ENCODE measurements at regions not wholly inside any gene's neighbourhood (a gene's known extent, or its start where the extent isn't known, plus 50 kb on each side); places are given as distances from the start of the nearest gene placed in this dataset.

- DNase-seq (ENCODE audit: missing footprints): no peak
- no peak for ATAC-seq
- intact Hi-C loops (cut with DNase I): no loop called here
Observed at GRCh38 chr18:56038171-56039030, 450.4 kb upstream of the TCF4 start.

GRCh38 chr18:56036741-56037140 is 448.7 kb upstream of the TCF4 start:
- intact Hi-C loops (cut with DNase I): no loop called here
- DNase-seq (ENCODE audit: missing footprints) (no peak), ATAC-seq (no peak)

GRCh38 chr18:56035546-56035945 is 447.6 kb upstream of the TCF4 start:
- DNase-seq (ENCODE audit: missing footprints) (no peak), ATAC-seq (no peak)
- intact Hi-C loops (cut with DNase I): no loop called here

GRCh38 chr18:56034949-56035348 is 447.0 kb upstream of the TCF4 start:
- intact Hi-C loops (cut with DNase I): no loop called here
- DNase-seq (ENCODE audit: missing footprints) (no peak), ATAC-seq (no peak)

- ATAC-seq: no peak
- intact Hi-C loops (cut with DNase I): no loop called here
- no peak for DNase-seq (ENCODE audit: missing footprints)
Observed at GRCh38 chr18:56030060-56030459, 442.1 kb upstream of the TCF4 start.

GRCh38 chr18:56028514-56028913 is 440.5 kb upstream of the TCF4 start:
- DNase-seq (ENCODE audit: missing footprints) (no peak), ATAC-seq (no peak)
- intact Hi-C loops (cut with DNase I): no loop called here

GRCh38 chr18:56026509-56026908 is 438.5 kb upstream of the TCF4 start:
- intact Hi-C loops (cut with DNase I): no loop called here
- DNase-seq (ENCODE audit: missing footprints) (no peak), ATAC-seq (no peak)

- ATAC-seq (no peak), DNase-seq (ENCODE audit: missing footprints) (no peak)
- intact Hi-C loops (cut with DNase I): no loop called here
Observed at GRCh38 chr18:56021809-56022195, 433.8 kb upstream of the TCF4 start.

GRCh38 chr18:56021136-56021808 is 433.3 kb upstream of the TCF4 start:
- DNase-seq (ENCODE audit: missing footprints): no peak
- ATAC-seq: no peak
- intact Hi-C loops (cut with DNase I): no loop called here

GRCh38 chr18:56019908-56020307 is 431.9 kb upstream of the TCF4 start:
- DNase-seq (ENCODE audit: missing footprints) (no peak), ATAC-seq (no peak)
- intact Hi-C loops (cut with DNase I): no loop called here

- ATAC-seq (no peak), DNase-seq (ENCODE audit: missing footprints) (no peak)
- intact Hi-C loops (cut with DNase I): no loop called here
Observed at GRCh38 chr18:56019156-56019555, 431.2 kb upstream of the TCF4 start.

GRCh38 chr18:56009411-56009810 is 421.4 kb upstream of the TCF4 start:
- ATAC-seq (no peak), DNase-seq (ENCODE audit: missing footprints) (no peak)
- intact Hi-C loops (cut with DNase I): no loop called here

GRCh38 chr18:56003720-56004088 is 415.7 kb upstream of the TCF4 start:
- intact Hi-C loops (cut with DNase I): no loop called here

GRCh38 chr18:56003009-56003719 is 415.2 kb upstream of the TCF4 start:
- DNase-seq (ENCODE audit: missing footprints): no peak
- no peak for ATAC-seq
- intact Hi-C loops (cut with DNase I): no loop called here

More at GRCh38 chr18:56003720-56004088, 415.7 kb upstream of the TCF4 start:
- no peak for DNase-seq (ENCODE audit: missing footprints)
- ATAC-seq: no peak

- DNase-seq (ENCODE audit: missing footprints) (no peak), ATAC-seq (no peak)
- intact Hi-C loops (cut with DNase I): no loop called here
Observed at GRCh38 chr18:56001576-56001975, 413.6 kb upstream of the TCF4 start.

- intact Hi-C loops (cut with DNase I): no loop called here
- ATAC-seq (no peak), DNase-seq (ENCODE audit: missing footprints) (no peak)
Observed at GRCh38 chr18:56000041-56000440, 412.0 kb upstream of the TCF4 start.

GRCh38 chr18:55999641-56000040 is 411.6 kb upstream of the TCF4 start:
- intact Hi-C loops (cut with DNase I): loop anchor here (10.0 kb wide), 2 partner anchors 205 to 585 kb away; no protein-coding TSS in a partner anchor
- DNase-seq (ENCODE audit: missing footprints) (no peak), ATAC-seq (peak; percentile 74)

GRCh38 chr18:55998801-55999385 is 410.9 kb upstream of the TCF4 start:
- ATAC-seq: no peak
- DNase-seq (ENCODE audit: missing footprints): no peak
- intact Hi-C loops (cut with DNase I): loop anchor here (10.0 kb wide), 2 partner anchors 204 to 584 kb away; no protein-coding TSS in a partner anchor

- intact Hi-C loops (cut with DNase I): loop anchor here (10.0 kb wide), 2 partner anchors 203 to 583 kb away; no protein-coding TSS in a partner anchor
- ATAC-seq: peak; percentile 53
- DNase-seq (ENCODE audit: missing footprints): no peak
Observed at GRCh38 chr18:55998071-55998522, 410.1 kb upstream of the TCF4 start.
